Colonic mucosa (tissue), 4 donors: ENCODE measurements at regions not wholly inside any gene's neighbourhood (a gene's known extent, or its start where the extent isn't known, plus 50 kb on each side); places are given as distances from the start of the nearest gene placed in this dataset.

Experiments
- DNase-seq: peaks from one replicate; pipeline ENCODE4 v3.0.0-alpha.2; 2020
- H3K27ac ChIP-seq: fragments of 200-600 bp; one replicate; pipeline ENCODE4 v1.8.0; 2021
- H3K27me3 ChIP-seq: fragments of 200-600 bp; one replicate; pipeline ENCODE4 v1.8.0; 2021
- H3K36me3 ChIP-seq: fragments of 200-600 bp; one replicate; pipeline ENCODE4 v1.8.0; 2021
- H3K4me1 ChIP-seq: fragments of 200-600 bp; one replicate; pipeline ENCODE4 v1.8.0; 2021; ENCODE audit warnings: mild to moderate bottlenecking
- H3K4me3 ChIP-seq: fragments of 200-600 bp; one replicate; pipeline ENCODE4 v1.8.0; 2021
- H3K9ac ChIP-seq, 2 donors: one replicate each; pipeline ENCODE4 v1.7.0; 2013; ENCODE audit warnings: control low read depth in 2 of 2, low read depth in 2 of 2, low read length in 2 of 2
- H3K9me3 ChIP-seq: fragments of 200-600 bp; one replicate; pipeline ENCODE4 v1.8.0; 2021
- intact Hi-C: fragments of 100-400 bp; cut with DNase I; formaldehyde crosslinking; loops from one replicate; pipeline ENCODE4 v1.14.1; 2022
- TF ChIP-seq, protein P1 (sequence below): fragments of 200-600 bp; IDR thresholded peaks from one replicate; pipeline ENCODE4 v1.8.0; 2022; ENCODE audit warnings: antibody characterized with exemption, mild to moderate bottlenecking
- donor health status: healthy.
- donor health status: DM: no; HTN: no; CAD: no.
- donor health status: DM: no; HTN: no; CAD: no.

DNA sequence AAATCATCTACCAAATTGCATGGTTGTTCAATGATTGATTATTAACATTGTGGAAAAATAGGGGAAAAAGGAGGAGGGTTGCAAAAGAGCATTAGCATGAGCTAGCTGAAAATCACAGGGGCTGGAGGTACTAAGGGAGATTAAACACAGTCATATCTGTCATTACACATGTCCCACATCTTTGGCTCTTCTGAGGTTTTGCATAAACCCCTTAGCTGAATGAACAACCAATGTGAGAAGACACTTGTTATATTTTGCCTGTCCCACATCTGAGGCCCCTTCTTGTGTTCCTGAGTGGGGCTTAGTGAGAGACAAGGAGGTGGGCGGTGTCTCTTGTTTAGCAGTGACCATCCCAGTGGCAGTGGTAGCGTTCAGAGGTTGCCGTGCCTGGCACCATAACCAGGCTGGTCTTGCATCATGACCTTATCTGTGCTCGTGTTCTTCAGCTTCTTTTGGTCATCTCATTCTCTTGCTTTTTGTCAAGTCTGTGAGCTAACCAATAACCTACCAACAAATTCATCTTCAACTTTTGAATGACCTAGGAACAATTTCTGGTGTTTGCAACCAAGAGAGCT lies 95.6 kb downstream of the MID1IP1 start:
- Histone ChIP-seq H3K4me3 (no peak overlapping the region), H3K36me3 (no peaks in the 10 kb centered on the region), H3K4me1 (no peaks in the 10 kb centered on the region), H3K9me3 (no peaks in the 10 kb centered on the region), H3K27ac (no peak overlapping the region), H3K9ac (no peak overlapping the region), H3K27me3 (no peaks in the 10 kb centered on the region)
- no peak for DNase-seq
- intact Hi-C loops, result no loop called here
- TF ChIP-seq, protein P1, sequence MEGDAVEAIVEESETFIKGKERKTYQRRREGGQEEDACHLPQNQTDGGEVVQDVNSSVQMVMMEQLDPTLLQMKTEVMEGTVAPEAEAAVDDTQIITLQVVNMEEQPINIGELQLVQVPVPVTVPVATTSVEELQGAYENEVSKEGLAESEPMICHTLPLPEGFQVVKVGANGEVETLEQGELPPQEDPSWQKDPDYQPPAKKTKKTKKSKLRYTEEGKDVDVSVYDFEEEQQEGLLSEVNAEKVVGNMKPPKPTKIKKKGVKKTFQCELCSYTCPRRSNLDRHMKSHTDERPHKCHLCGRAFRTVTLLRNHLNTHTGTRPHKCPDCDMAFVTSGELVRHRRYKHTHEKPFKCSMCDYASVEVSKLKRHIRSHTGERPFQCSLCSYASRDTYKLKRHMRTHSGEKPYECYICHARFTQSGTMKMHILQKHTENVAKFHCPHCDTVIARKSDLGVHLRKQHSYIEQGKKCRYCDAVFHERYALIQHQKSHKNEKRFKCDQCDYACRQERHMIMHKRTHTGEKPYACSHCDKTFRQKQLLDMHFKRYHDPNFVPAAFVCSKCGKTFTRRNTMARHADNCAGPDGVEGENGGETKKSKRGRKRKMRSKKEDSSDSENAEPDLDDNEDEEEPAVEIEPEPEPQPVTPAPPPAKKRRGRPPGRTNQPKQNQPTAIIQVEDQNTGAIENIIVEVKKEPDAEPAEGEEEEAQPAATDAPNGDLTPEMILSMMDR, result no peak

GRCh38 chrX:38898261-38898660 lies 97.0 kb downstream of the MID1IP1 start:
- intact Hi-C loops, result no loop called here
- no peaks in the 10 kb centered on the region for H3K9me3 ChIP-seq
- H3K4me3 ChIP-seq, result no peak overlapping the region
- TF ChIP-seq, protein P1, result no peak
- H3K4me1 ChIP-seq, result no peaks in the 10 kb centered on the region
- no peak overlapping the region for H3K27ac ChIP-seq
- H3K36me3 ChIP-seq, result no peaks in the 10 kb centered on the region
- no peak for DNase-seq
- no peaks in the 10 kb centered on the region for H3K27me3 ChIP-seq
- H3K9ac ChIP-seq, result no peak overlapping the region

DNA sequence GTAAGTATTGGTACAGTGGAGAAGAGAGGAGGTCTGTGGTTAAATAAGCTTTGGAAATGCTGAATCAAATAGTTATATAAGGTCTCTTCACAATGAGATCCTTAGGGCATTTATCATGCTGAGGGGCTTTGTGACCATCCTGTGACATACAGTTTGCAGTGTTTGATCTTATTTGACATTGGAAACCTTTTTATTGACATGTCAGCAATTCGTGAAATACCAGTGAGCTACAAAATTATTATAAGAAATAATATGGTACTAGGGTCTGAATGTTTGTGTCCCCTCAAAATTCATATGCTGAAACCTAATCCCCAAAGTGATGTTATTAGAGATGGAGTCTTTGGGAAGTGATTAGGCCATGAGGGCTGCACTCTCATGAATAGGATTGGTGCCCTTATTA lies 98.4 kb downstream of the MID1IP1 start:
- Histone ChIP-seq H3K27me3 (no peaks in the 10 kb centered on the region), H3K9ac (no peak overlapping the region), H3K4me1 (no peaks in the 10 kb centered on the region), H3K9me3 (no peaks in the 10 kb centered on the region), H3K4me3 (no peak overlapping the region), H3K36me3 (no peaks in the 10 kb centered on the region), H3K27ac (no peak overlapping the region)
- intact Hi-C loops, result no loop called here
- DNase-seq, result no peak
- TF ChIP-seq, protein P1, result no peak

- TF ChIP-seq, protein P1, result no peak
- Histone ChIP-seq H3K4me3 (no peak overlapping the region), H3K36me3 (no peaks in the 10 kb centered on the region), H3K4me1 (no peaks in the 10 kb centered on the region), H3K27me3 (no peaks in the 10 kb centered on the region), H3K27ac (no peak overlapping the region), H3K9me3 (no peaks in the 10 kb centered on the region), H3K9ac (no peak overlapping the region)
- intact Hi-C loops, result no loop called here
- no peak for DNase-seq
Measured at GRCh38 chrX:38900719-38901118, 99.5 kb downstream of the MID1IP1 start.

DNA sequence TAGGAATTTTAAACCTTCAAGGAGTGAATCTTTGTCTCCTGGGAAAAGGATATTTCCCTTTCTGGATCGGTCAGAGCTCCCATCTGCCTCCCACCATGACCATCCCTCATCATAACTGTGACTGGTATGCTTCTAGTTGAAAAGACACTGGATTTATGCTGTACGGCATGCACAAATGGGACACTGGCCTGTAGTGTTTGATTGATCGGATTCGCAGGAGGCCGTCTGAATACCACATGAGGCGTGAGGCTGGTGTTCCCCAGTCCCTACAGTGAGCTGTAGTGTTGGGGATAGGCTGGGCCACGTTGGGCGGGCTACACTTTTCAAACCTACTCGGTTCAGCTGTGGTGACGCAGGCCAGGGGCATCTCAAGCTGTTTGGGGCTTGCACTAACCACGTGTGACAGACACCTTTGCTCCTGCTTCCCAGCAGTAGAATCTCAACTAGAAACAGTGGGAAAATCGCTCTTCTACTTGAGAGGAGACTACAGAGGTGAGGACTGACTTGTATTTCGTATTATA lies 101.8 kb downstream of the MID1IP1 start:
- no peaks in the 10 kb centered on the region for H3K36me3 ChIP-seq
- DNase-seq, result no peak
- intact Hi-C loops, result no loop called here
- H3K4me1 ChIP-seq, result no peaks in the 10 kb centered on the region
- H3K27me3 ChIP-seq, result no peaks in the 10 kb centered on the region
- H3K27ac ChIP-seq, result no peak overlapping the region
- TF ChIP-seq, protein P1, result no peak
- no peak overlapping the region for H3K4me3 ChIP-seq
- H3K9ac ChIP-seq, result no peak overlapping the region
- H3K9me3 ChIP-seq, result no peaks in the 10 kb centered on the region
